Endothelial cell of umbilical vein (primary cell): ENCODE measurements at regions not wholly inside any gene's neighbourhood (a gene's known extent, or its start where the extent isn't known, plus 50 kb on each side); places are given as distances from the start of the nearest gene placed in this dataset.
"Not testable (repeated sequence)": the region's sequence is repeated elsewhere in the genome, so short reads cannot be mapped to it uniquely, and the experiment has no call there.

ENCODE experiments used
- BruUV-seq: library from RNA; stranded (reverse); fragments of 400-500 nt; replicated peaks from 2 replicates; lab custom pipeline; 2021; lab: Mats Ljungman, UMichigan
- CTCF ChIA-PET: fragments of 300-600, 350-600 bp; sonication (Branson Sonifier 250); formaldehyde crosslinking; loops from one replicate; lab custom pipeline; 2021; ENCODE audit warnings: antibody characterized with exemption, inconsistent platforms; lab: Charles Lee
- POLR2A ChIA-PET: fragments of 300-600, 350-600 bp; sonication (Branson Sonifier 250); formaldehyde crosslinking; loops from one replicate; lab custom pipeline; 2021; ENCODE audit warnings: antibody characterized with exemption, inconsistent platforms; lab: Charles Lee
- DNase-seq: peaks from one replicate; pipeline ENCODE4 v3.0.0-alpha.2; 2011; ENCODE audit warnings: low read depth, low spot score
- FAIRE-seq: peaks from 2 replicates; lab custom pipeline; 2011; peaks lifted over from hg19 to GRCh38; lab: Jason Lieb, UNC
- H2AFZ ChIP-seq: 2 replicates; pipeline ENCODE4 v1.6.0; 2012; ENCODE audit warnings: low read depth, low read length, control low read depth, inconsistent platforms
- H3K27ac ChIP-seq: 2 replicates; pipeline ENCODE4 v1.5.1; 2011; ENCODE audit warnings: low read depth, mild to moderate bottlenecking, control low read depth, low read length, moderate library complexity; ENCODE audit not compliant: insufficient read depth
- H3K27me3 ChIP-seq, 2 experiments: 2 replicates each; pipeline versions ENCODE4 v1.6.0 to v1.6.1; 2011; ENCODE audit warnings: low read length in 2 of 2, mixed read lengths in 1 of 2; ENCODE audit not compliant: control insufficient read depth in 2 of 2, insufficient read depth in 2 of 2
- H3K36me3 ChIP-seq, 2 experiments: 2 replicates in 1 of 2; 3 replicates in 1 of 2; pipeline ENCODE4 v1.5.1; 2011; ENCODE audit warnings: low read length in 2 of 2, mild to moderate bottlenecking in 1 of 2, moderate library complexity in 1 of 2; ENCODE audit not compliant: control insufficient read depth in 2 of 2, insufficient read depth in 2 of 2; ENCODE audit errors: extremely low read depth in 1 of 2
- H3K4me1 ChIP-seq: 3 replicates; pipeline ENCODE4 v1.5.1; 2011; ENCODE audit warnings: mild to moderate bottlenecking, low read length; ENCODE audit not compliant: control insufficient read depth, insufficient read depth; ENCODE audit errors: extremely low read depth
- H3K4me2 ChIP-seq: 2 replicates; pipeline ENCODE4 v1.6.1; 2011; ENCODE audit warnings: low read length, control low read depth, mixed read lengths; ENCODE audit not compliant: insufficient read depth
- H3K4me3 ChIP-seq, 3 experiments: fragments of 200-600 bp in 1 of 3; sonication (generic), shearing (Covaris generic) in 1 of 3; replicated peaks in 1 of 3; 2 replicates each; pipeline ENCODE4 v1.5.1; 2011 to 2016; ENCODE audit warnings: control low read depth in 3 of 3, low read length in 3 of 3, mild to moderate bottlenecking in 2 of 3, inconsistent platforms in 1 of 3, low read depth in 1 of 3, moderate library complexity in 1 of 3; ENCODE audit not compliant: insufficient read depth in 1 of 3
- H3K79me2 ChIP-seq: 2 replicates; pipeline ENCODE4 v1.6.0; 2012; ENCODE audit warnings: low read length, inconsistent platforms; ENCODE audit not compliant: control insufficient read depth, insufficient read depth
- H3K9ac ChIP-seq: replicated peaks from 2 replicates; pipeline ENCODE3; 2011; ENCODE audit warnings: low read length, control low read depth; ENCODE audit not compliant: insufficient read depth; ENCODE audit errors: extremely low read depth
- H3K9me1 ChIP-seq: replicated peaks from 3 replicates; pipeline ENCODE4 v1.6.0; 2011; ENCODE audit warnings: mild to moderate bottlenecking, low read length; ENCODE audit not compliant: control insufficient read depth, insufficient read depth; ENCODE audit errors: extremely low read depth
- H3K9me3 ChIP-seq: replicated peaks from 2 replicates; pipeline ENCODE4 v1.5.1; 2012; ENCODE audit warnings: low read length, inconsistent platforms; ENCODE audit not compliant: control insufficient read depth, insufficient read depth
- H4K20me1 ChIP-seq: replicated peaks from 2 replicates; pipeline ENCODE3; 2011; ENCODE audit warnings: mild to moderate bottlenecking, low read length; ENCODE audit not compliant: control insufficient read depth, insufficient read depth; ENCODE audit errors: extremely low read depth
- EZH2 ChIP-seq: IDR thresholded peaks from 2 replicates; pipeline ENCODE4 v1.6.1; 2012; ENCODE audit warnings: borderline replicate concordance, low read depth, mild to moderate bottlenecking, moderate library complexity, low read length, inconsistent platforms; ENCODE audit not compliant: severe bottlenecking
- FOS ChIP-seq: IDR thresholded peaks from 2 replicates; pipeline ENCODE4 v1.6.1; 2011; ENCODE audit warnings: mild to moderate bottlenecking, low read length, moderate library complexity, borderline replicate concordance; ENCODE audit not compliant: insufficient read depth
- GATA2 ChIP-seq: IDR thresholded peaks from 2 replicates; pipeline ENCODE4 v1.7.0; 2011; ENCODE audit warnings: low read depth, mild to moderate bottlenecking, moderate library complexity, mixed read lengths, low read length; ENCODE audit not compliant: insufficient read length, insufficient read depth
- JUN ChIP-seq: IDR thresholded peaks from 2 replicates; pipeline ENCODE4 v1.6.1; 2011; ENCODE audit warnings: borderline replicate concordance, low read depth; ENCODE audit not compliant: insufficient read length, insufficient read depth
- MAX ChIP-seq: IDR thresholded peaks from 2 replicates; pipeline ENCODE4 v1.6.1; 2011; ENCODE audit not compliant: insufficient read depth, insufficient read length
- MYC ChIP-seq: IDR thresholded peaks from one replicate; pipeline ENCODE4 v1.6.1; 2011; ENCODE audit warnings: mild to moderate bottlenecking, low read depth, low read length
- POLR2A ChIP-seq: IDR thresholded peaks from 2 replicates; pipeline ENCODE4 v1.6.1; 2012; ENCODE audit warnings: low read depth, mild to moderate bottlenecking, control low read depth, low read length
- POLR2AphosphoS5 ChIP-seq: IDR thresholded peaks from 2 replicates; pipeline ENCODE4 v1.6.1; 2012; ENCODE audit warnings: low read depth, mild to moderate bottlenecking, control low read depth, low read length, moderate library complexity; ENCODE audit not compliant: insufficient read depth
- dilution Hi-C: fragments of 300-500 bp; cut with MboI; formaldehyde crosslinking; loops from one replicate; pipeline ENCODE4 v1.15.0; 2019; ENCODE audit warnings: low sequenced_read_pairs; ENCODE audit not compliant: extremely low pct_ligation_motif_present
- intact Hi-C: fragments of 100-400 bp; cut with micrococcal nuclease; formaldehyde crosslinking; loops from one replicate; pipeline ENCODE4 v1.10.0; 2022
- TF ChIP-seq, protein P1 (sequence below), 2 donors: IDR thresholded peaks; 1 replicate in 1 of 2; 2 replicates in 1 of 2; pipeline ENCODE4 v1.5.1; 2011; ENCODE audit warnings: low read length in 2 of 2, mild to moderate bottlenecking in 2 of 2, moderate library complexity in 2 of 2, control low read depth in 1 of 2, inconsistent platforms in 1 of 2, low read depth in 1 of 2; ENCODE audit not compliant: insufficient read depth in 1 of 2; ENCODE audit errors: extremely low read depth in 1 of 2

DNA sequence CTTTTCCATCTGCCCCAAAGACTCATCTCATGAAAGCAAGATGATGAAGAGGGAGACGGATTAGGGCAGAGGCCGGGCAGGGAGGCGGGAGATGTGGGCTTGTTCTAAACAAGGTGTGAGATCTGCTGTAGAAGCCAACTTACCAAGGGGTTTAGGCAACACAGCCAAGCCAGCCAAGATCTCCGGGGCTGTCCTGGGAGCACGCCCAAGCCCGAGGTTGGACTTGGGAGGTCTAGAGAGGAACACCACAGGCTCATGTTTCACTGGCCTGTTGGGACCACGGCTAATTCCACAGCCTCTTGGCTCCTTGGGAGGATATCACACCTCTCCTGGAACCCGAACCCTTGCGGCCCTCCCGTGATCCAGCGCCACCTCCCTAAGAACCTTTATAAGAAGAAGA is 171.4 kb downstream of the CRLF2 start:
- FAIRE-seq (no peak), DNase-seq (no peak)
- ChIA-PET POLR2A (no interaction called here), CTCF (no interaction called here)
- dilution Hi-C loops (no loop called here), intact Hi-C loops (no loop called here)
- Histone ChIP-seq H3K4me3 (no peak overlapping the region), H3K9me3 (peaks cover 2% of the 10 kb centered on the region), H3K9me1 (no peaks in the 10 kb centered on the region), H3K4me2 (no peak overlapping the region), H4K20me1 (no peaks in the 10 kb centered on the region), H3K4me1 (no peaks in the 10 kb centered on the region), H3K27ac (no peak overlapping the region), H3K36me3 (no peaks in the 10 kb centered on the region), H2AFZ (no peak overlapping the region), H3K9ac (no peak overlapping the region), H3K27me3 (no peaks in the 10 kb centered on the region), H3K79me2 (no peaks in the 10 kb centered on the region)
- TF ChIP-seq GATA2 (no peak), JUN (no peak), EZH2 (no peak), FOS (no peak), MYC (no peak), POLR2AphosphoS5 (no peak), MAX (no peak), POLR2A (no peak)
- TF ChIP-seq, protein P1, sequence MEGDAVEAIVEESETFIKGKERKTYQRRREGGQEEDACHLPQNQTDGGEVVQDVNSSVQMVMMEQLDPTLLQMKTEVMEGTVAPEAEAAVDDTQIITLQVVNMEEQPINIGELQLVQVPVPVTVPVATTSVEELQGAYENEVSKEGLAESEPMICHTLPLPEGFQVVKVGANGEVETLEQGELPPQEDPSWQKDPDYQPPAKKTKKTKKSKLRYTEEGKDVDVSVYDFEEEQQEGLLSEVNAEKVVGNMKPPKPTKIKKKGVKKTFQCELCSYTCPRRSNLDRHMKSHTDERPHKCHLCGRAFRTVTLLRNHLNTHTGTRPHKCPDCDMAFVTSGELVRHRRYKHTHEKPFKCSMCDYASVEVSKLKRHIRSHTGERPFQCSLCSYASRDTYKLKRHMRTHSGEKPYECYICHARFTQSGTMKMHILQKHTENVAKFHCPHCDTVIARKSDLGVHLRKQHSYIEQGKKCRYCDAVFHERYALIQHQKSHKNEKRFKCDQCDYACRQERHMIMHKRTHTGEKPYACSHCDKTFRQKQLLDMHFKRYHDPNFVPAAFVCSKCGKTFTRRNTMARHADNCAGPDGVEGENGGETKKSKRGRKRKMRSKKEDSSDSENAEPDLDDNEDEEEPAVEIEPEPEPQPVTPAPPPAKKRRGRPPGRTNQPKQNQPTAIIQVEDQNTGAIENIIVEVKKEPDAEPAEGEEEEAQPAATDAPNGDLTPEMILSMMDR (IDR thresholded peaks at IDR 0.05; ENCODE audit: extremely low read depth in 1 of 2, insufficient read depth in 1 of 2, low read depth in 1 of 2, low read length in 2 of 2) = no peak
- BruUV-seq = no TSS peak

GRCh38 chrX:1035931-1036330 is 176.5 kb downstream of the CRLF2 start:
- H3K9ac ChIP-seq, H3K79me2 ChIP-seq, H3K9me1 ChIP-seq, POLR2A ChIA-PET, H3K4me2 ChIP-seq, H3K27ac ChIP-seq, BruUV-seq, dilution Hi-C loops, intact Hi-C loops, H3K36me3 ChIP-seq, H3K4me3 ChIP-seq, DNase-seq, FAIRE-seq, H4K20me1 ChIP-seq, H3K27me3 ChIP-seq, H3K4me1 ChIP-seq, H2AFZ ChIP-seq, CTCF ChIA-PET, H3K9me3 ChIP-seq: not testable (repeated sequence)
